ENCODE measurements at regions not wholly inside any gene's neighbourhood (a gene's known extent, or its start where the extent isn't known, plus 50 kb on each side); places are given as distances from the start of the nearest gene placed in this dataset.

GRCh38 chr20:29878777-29879442, 1378.6 kb upstream of the DEFB115 start:
- TF ChIP-seq ZFP30 (CRISPR knock-in tag; IDR thresholded peaks at IDR 0.05) (no peak), ZNF8 (CRISPR knock-in tag; IDR thresholded peaks at IDR 0.05) (no peak), ZC3H10 (CRISPR knock-in tag; IDR thresholded peaks at IDR 0.05) (no peak)

Measured in SK-N-SH treated with all-trans-retinoic acid at 6 μM for 48 hours (cell line).